ENCODE measurements at regions not wholly inside any gene's neighbourhood (a gene's known extent, or its start where the extent isn't known, plus 50 kb on each side); places are given as distances from the start of the nearest gene placed in this dataset.
A peak's percentile ranks its signal among the peaks of the same experiment; 100 is the strongest.

DNA sequence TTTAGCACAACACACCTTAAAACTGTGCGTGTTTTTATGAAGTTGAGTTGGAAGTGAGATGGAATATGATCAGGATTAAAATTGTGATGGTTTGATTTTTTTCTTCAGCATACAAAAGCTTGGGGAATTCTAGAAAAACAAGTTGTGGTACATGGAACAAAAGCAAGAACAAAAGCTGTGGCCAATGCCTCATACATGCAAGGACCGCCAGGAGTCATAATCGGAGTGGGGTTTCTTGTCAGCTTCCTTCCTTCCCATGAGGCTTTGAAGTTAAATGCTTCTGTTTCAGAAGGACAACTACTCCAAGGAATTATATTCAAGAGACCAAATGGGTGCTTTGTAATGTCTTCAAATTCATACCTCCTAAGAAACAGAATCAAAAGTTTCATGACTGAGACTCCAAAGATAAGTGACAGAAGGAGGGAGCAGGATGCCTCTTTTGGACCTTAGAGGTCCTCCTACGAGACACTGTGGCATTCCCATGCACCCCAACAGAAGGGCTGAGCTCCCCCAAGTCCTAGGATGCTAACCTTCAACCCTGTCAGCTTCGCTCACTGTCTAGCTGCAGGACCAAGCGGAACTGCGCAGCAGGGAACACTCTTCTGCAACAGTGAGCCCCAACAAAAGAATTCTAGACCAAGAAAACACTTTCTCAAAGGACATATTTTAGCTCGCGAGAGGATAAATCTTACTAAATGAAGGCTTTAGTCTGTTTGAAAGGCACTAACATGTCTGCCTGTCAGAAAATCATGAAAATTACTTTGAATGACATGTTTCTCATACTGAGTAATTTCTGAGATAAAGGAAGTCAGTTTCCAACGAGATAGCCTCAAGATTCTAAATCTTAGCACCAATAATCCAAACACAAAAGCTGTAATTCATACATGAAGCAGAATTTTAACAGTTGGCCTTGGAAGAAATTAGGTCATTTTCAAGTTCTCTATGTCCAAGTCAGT is 108.5 kb upstream of the NHSL1 start:
- no peak for DNase-seq (ENCODE audit: low read depth in 2 of 3, low spot score in 1 of 3)

DNA sequence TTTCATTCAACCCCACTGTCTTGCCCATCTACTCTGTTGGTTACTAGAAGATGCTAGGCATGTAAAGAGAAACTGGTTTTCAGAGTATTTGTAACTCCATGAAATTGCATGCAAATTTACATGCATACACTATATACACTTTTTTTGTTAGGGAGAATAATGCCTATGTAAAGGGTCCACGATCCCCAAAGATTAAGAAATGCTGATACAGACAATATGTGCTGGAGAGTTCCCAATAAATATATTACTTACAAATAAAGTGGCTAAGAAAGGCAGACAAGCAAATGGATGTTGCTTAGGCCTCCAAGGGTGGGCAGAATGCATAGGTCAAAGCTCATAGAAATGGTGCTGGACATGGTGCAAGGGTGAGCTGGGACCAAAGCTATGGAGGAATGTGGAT is 109.6 kb upstream of the NHSL1 start:
- no peak for DNase-seq (ENCODE audit: low read depth in 2 of 3, low spot score in 1 of 3)

DNA sequence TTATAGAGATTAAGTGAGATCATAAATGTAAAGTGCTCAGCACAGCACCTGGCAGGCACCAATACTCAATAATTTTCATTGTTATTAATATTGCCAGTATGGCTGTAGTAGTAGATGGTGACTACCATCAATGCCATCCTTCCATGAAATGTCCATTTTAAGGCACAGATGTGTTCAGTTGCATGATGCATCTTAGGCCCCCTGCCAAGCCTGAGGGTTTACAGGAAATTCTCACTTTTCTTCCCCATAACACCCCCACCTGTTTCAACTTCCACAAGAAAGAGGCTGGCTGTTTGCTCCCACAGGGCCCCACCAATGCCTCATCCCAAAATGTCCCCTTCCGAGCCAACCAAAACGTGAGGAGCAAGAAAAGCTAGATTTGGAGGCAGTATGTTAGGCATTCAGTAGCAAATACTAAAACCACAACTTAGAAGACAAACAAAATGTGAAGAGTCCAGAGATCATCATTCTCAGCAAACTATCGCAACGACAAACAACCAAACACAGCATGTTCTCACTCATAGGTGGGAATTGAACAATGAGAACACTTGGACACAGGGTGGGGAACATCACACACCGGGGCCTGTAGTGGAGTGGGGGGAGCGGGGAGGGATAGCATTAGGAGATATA is 110.6 kb upstream of the NHSL1 start:
- DNase-seq (ENCODE audit: low read depth in 2 of 3, low spot score in 1 of 3), result no peak

DNA sequence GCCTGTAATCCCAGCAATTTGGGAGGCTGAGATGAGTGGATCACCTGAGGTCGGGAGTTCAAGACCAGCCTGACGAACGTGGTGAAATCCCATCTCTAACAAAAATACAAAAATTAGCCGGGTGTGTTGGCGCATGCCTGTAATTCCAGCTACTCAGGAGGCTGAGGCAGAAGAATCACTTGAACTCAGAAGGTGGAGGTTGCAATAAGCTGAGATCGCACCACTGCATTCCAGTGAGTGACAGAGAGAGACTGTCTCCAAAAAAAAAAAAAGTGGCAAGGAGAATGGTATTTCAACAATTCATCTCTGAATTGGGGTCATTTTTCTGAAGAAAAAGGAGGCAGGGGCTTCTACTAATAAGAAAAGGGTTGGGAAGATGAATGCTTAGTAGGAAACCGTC is 111.5 kb upstream of the NHSL1 start:
- no peak for DNase-seq (ENCODE audit: low read depth in 2 of 3, low spot score in 1 of 3)

DNA sequence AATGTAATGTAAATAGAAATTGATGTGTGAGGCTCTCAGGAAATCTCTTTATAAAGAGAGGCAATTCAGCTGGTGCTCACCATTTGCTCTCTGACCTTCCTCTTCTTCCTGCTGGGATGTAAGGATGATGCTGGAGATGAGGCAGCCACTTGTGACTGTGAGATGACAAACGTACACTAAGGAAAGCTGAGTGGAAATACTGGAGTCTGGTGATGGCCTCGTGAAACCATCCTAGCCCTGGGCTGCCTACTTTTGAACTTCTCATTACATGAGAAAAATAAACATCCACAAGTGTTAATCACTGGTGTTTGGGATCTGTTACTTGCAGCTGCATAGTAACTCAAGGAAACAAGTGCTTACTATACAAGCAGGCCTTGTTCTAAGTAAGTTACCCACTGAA is 114.9 kb upstream of the NHSL1 start:
- no peak for DNase-seq (ENCODE audit: low read depth in 2 of 3, low spot score in 1 of 3)

DNA sequence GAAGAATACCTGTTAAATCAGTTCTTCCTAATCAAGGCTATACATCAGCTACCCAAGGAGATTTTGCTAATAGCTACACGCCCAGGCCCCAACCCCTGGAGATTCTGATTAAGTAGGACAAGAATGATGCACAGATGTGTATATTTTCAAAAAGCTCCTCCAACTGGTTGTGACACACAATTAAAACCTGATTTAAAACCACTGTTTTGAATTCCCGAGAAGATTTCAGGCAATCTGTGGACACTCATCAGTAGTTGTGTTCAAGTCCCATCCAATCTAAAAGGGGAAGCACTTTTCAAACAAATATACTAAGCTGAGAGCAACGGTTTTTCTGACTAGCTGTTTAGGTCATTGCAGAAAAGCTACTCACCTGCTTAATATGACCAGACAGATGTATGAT is 118.9 kb upstream of the NHSL1 start:
- no peak for DNase-seq (ENCODE audit: low read depth in 2 of 3, low spot score in 1 of 3)

DNA sequence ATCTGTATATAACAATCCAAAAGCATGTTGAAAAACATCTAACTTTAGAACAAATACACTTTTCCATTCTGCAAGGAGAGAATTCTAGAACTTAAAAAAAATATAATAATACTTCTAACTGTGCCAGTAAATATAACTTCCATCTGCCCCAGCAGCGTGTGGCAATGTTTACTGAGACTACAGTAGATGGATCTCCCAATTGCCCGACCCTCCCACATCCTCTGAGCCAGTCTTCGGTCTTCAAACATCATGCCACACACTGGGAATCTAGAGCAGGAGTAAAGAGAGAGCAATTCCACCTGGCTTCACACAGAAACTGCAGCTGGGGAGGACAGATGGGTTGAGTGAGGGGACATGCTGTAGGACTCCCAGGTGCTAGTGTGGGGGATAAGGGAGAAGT is 121.3 kb upstream of the NHSL1 start:
- DNase-seq (ENCODE audit: low read depth in 2 of 3, low spot score in 1 of 3), result no peak

DNA sequence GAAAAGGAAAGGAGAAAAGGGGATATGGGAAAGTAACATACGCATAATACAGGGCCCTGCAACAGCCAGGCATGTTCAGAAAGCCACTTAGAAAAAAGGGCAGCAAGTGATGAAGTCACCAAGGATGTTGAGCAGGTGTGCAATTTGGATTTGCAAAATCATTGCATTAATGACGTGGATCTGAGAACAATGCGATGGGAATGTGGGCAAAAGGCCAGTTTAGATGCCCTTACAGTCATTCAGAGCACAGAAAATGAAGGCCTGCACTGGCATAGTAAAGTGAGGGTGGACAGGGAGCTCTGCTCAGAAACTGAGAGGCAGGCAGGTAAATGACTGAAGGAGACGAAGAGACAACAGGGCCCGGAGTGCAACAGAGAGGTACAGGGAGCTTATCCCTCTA is 123.7 kb upstream of the NHSL1 start:
- DNase-seq (ENCODE audit: low read depth in 2 of 3, low spot score in 1 of 3), result no peak

DNA sequence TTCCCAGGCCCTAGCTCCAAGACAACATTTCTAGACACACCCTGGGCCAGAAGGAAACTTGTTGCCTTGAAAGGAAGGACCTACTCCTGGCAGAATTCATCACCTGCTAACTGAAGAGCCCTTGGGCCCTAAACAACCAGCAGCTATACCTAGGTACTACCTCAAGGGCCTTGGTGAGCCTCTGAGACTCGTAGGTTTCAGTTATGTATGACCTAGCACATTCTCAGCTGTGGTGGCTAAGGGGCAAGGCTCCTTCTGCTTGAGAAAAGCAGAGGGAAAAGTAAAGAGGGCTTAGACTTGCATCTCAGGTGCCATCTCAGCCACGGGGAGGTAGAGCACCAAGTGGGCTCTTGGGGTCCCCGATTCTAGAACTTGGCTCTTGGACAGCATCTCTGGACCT is 132.3 kb upstream of the NHSL1 start:
- DNase-seq (ENCODE audit: low read depth in 2 of 3, low spot score in 1 of 3), result no peak

DNA sequence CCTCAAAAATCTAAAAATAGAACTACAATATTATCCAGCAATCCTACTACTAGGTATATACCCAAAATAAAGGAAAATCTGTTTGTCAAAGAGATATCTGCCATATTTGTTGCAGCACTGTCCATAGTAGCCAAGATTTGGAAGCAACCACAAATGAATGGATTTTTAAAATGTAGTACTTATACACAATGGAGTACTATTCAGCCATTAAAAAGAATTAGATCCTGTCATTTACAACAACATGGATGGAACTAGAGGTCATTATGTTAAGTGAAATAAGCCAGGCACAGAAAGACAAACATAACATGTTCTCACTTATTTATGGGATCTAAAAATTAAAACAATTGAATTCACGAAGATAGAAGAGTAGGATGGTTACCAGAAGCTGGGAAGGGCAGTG is 135.7 kb upstream of the CCDC28A start:
- DNase-seq (ENCODE audit: low read depth in 2 of 3, low spot score in 1 of 3), result no peak

DNA sequence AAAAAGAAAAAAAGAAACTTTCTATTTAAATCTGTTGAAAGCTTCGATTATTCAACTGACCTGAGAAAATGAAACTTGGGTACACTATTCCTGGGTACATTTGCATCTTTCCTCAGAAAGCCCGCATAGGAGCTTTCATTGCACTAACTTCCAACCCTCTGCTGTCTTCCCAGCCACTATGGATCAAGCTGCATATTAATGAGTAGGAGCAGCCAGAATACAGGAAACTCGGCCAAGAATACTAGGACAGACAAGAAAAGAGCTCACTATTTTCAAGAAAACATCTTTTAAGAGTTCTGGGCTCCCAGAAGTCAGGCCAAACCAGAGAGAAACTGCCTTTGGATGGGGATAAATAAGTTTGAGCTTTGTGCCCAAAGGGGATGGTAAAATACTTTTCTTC is 135.0 kb upstream of the CCDC28A start:
- no peak for DNase-seq (ENCODE audit: low read depth in 2 of 3, low spot score in 1 of 3)

DNA sequence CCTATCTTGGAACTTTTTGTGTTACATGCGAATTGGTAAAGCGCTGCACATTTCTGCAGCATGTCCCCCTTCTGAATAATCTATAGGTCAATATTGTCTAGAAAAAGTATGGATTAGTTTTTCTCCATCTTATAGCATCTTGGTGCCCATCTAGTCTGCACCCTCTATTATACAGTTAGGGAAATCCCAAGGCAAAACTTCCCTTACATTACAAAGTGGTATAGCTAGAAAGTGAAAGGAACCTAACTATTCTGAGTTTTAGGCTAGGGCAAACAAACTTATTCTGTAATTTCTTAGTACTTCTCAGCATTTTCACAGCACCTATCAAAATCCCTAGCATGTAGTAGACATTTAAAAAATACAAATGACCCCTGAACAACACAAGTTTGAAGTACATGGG is 133.5 kb upstream of the CCDC28A start:
- DNase-seq (ENCODE audit: low read depth in 2 of 3, low spot score in 1 of 3), result no peak

DNA sequence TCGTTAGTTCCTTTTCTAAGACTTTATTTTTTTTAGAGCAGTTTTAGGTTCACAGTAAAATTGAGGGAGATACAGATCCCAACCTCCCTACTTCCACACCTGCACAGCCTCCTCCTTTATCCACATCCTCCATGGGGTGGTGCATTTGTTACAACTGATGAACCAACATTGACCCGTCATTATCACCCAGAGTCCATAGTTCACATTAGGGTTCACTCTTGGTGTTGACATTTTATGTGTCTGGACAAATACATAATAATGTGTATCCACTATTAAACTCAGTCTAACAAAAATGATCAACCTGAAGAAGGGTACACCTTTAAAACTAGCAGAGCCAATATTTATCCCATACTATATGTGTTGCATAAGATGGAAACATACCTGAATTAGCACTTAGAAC is 130.4 kb upstream of the CCDC28A start:
- DNase-seq (ENCODE audit: low read depth in 2 of 3, low spot score in 1 of 3), result no peak

DNA sequence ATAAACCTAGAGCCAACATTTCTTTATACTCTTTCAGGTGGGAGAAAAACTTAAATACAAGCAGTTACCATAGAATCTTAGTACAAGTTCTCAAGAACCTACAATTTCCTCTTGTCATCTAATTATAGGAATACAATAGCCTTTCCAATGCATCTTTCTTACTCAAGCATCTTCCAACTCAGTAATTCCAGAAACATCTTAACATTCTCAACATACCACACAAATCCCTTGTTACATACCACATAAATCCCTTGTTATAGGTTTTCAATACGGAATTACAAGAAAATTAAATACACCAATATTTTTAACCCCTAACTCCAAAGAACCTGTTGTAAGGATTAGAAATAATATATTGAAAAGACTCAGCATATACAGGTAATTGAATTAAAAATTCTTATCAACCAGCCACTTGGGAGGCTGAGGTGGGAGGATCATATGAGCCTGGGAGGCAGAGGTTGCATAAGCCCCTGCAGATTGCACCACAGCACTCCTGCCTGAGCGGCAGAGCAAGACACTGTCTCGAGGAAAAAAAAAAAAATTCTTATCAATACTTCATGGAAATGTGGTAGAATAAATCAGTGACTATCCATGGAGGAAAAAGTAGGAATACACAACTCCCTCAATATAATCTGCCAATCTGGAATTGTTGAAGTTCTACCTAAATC is 127.5 kb upstream of the CCDC28A start:
- DNase-seq (ENCODE audit: low read depth in 2 of 3, low spot score in 1 of 3), result no peak

DNA sequence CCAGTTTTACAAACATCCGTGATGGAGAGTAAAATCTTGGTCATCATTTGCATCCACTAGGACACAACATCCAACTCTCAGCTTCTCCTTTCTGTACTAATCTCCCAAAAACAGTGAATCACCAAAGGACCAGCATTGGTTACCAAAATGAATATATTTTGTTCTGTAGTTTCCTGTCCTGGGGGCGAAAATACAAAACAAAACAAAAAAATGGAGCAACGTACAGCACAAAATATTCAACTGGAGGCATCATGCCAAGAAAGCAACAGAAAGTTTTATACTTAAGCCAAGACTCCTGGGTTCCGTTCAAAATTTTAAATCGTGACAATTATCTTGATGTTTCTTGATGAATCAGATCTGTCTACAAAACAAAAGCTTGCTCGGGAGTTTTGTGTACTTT is 126.6 kb upstream of the CCDC28A start:
- DNase-seq (ENCODE audit: low read depth in 2 of 3, low spot score in 1 of 3), result no peak

DNA sequence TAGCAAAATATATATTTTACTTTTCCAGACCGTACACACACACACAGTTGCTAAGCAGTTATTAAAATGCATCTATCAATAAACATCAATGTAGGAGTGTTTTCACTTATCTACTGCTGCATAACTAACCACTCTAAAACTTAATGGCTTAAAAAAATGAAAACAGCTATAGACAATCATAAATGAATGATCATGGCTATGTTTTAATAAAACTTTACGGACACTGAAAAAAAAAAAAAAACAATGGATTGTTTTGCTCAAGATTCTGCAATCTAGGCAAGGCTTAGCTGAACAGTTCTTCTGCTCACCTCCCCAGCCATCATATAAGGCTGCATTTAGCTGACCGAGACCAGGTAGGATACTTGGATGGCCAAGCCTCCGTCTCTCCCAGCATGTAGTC is 125.4 kb upstream of the CCDC28A start:
- DNase-seq (ENCODE audit: low read depth in 2 of 3, low spot score in 1 of 3), result no peak

DNA sequence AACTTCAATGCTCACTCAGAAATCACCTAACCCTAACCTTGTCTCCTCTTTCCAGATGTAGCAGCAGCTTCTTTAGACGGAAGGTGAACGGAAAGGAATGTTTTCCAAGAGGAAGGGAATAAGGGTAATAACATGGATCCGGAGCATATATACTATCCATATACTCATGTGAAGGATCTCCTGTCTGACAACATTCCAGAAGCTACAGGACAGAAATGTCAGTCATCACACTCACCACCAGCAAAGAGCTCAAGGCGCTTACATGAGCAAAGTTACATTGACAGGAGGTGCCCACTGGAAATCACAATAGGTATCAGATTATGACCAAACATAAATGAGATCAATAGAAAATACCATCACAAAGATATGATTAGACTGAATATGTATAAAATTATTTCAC is 122.1 kb upstream of the CCDC28A start:
- no peak for DNase-seq (ENCODE audit: low read depth in 2 of 3, low spot score in 1 of 3)

DNA sequence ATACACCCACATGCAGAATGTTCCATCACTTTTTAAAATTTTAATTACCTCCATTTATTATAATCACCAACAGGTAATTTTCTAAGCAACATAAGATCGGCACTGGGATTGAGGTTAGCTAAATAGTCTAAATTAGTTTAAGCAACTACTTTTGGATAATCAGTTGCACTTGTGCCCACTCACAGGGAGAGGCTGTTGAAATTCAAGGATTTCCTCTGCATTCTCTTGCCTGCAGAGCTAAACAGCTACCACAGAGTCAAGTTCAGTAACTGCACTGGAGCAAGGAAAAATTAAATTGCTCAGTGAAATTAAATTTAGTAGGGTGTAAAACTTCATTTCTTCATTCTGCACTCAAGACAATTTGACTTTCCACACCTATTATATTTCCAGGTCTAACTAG is 120.7 kb upstream of the CCDC28A start:
- DNase-seq (ENCODE audit: low read depth in 2 of 3, low spot score in 1 of 3), result no peak

DNA sequence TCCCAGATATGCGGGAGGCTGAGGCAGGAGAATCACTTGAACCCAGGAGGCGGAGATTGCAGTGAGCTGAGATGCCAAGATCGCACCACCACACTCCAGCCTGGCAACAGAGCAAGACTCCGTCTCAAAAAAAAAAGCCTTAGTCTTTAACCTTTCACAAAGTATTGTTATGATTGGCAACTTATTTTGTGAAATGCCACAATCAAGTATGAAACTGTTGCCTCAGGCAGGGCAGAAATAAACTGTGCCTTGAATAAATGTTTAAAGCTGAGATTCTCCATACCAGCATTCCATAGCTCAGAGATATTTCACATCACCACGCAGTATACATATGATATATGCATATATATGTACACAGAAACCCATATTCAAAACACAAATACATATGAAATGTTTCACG is 120.1 kb upstream of the CCDC28A start:
- DNase-seq (ENCODE audit: low read depth in 2 of 3, low spot score in 1 of 3), result no peak

DNA sequence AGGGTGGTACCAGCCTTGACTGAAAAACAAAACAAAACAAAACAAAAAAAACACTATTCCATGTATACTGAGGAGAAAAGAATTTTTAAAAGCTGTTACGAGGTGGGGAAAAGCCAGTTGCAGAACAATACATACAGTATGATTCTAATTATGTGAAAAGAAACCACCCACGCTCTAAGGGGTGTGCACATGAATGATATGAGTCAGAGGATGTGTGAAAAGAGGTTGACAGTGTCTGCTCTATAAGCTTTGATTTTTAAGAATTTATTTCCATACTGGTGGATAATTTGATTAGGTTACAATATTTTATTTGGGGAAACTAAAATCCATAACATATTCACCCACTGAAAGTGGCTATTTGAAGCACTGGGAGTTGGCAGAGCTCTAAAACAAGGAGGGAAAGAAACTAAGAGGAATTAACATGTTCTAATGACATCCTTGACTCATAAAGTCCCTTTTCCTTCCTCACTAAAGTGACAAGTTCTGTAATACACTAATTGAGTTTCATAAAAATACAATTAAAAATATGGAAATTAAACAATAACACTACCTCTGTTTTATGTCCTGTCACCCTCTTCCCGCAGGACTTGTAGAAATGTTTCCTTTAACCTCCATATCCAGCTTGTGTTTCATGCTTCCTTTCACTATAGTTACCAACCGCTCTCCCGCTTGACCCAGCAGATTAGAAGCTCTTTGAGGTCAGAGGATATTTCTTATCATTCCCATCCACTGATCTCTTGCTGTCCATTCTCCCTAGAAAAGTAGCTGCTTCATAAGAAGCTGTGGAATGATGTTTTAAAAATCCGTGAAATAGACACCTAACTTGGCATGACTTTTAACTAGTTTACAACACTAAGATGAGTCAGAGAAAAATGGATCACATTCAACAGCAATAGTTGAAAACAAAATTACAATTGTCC is 118.6 kb upstream of the CCDC28A start:
- DNase-seq (ENCODE audit: low read depth in 2 of 3, low spot score in 1 of 3), result peak in 2 of 3 donors; percentile 8 to 28

DNA sequence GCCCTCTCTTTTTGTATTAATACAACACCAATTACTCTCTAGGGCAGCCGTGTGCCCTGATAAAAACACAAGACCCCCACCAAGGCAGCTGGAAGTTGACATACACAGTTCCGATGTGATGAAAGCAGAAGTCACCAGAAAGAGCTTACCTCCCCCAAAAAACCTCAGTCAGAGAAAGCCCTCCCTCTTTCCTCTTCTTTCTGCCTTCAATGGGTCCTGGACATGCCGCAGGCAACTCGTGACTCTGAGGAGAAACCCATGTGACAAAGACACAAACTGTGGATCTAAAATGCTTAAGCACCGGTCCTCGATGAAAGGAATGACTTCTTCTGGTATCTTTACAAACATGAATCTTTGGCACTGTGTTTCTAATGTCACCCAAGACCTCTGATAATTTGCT is 117.7 kb upstream of the CCDC28A start:
- DNase-seq (ENCODE audit: low read depth in 2 of 3, low spot score in 1 of 3), result no peak

All from stimulated activated CD4-positive, alpha-beta T cell treated with anti-CD3 and anti-CD28 coated beads, Interleukin-12 subunit alpha, Interleukin-12 subunit beta, amount 100 ng/mL, for 48 hours (primary cell).